NCI-H69 (cell line): ENCODE measurements at regions not wholly inside any gene's neighbourhood (a gene's known extent, or its start where the extent isn't known, plus 50 kb on each side); places are given as distances from the start of the nearest gene placed in this dataset.

ENCODE experiments used
- DNase-seq: peaks from one replicate; lab custom pipeline; 2025; lab: John Stamatoyannopoulos, UW

- no peak for DNase-seq
These were observed 67.8 kb downstream of the GP2 start for GRCh38 chr16:20259541-20259940.

DNA sequence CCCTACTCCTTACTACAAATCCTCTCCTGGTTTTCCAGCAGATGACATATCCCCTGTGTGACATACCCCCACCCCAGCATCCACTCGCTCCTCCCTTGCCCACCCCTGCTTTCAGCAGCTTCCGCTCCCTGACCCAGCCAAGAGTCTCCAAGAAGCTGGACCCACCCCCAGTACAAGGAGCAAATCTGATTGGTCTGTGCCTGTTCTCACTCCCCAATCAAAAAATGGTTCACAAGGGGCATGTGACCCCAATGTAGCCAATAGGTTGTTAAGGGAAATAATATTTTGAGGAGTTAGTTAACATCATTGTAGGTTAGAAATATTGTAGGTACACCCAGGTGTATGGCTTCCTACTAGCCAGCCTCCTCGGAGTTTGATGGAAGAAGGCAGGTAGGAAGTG is 70.1 kb downstream of the GP2 start:
- no peak for DNase-seq

DNA sequence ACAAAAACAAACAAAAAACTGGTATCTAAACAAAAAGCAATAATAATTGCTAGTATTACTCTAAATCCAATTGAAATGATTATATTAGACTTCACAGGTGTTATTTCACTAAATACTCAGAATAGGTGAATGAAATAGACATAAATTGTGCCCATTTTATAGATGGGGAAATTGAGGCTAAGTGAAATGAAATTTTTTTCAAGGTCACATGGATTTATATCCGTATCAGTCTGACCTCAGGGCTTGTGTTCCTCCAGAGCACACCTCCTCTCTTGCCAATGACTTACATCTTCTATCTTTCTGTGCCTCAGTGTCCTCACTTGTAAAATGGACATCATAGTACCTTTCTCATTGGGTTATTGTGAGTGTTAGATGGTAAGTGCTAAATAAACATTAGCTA is 72.3 kb downstream of the GP2 start:
- no peak for DNase-seq

DNA sequence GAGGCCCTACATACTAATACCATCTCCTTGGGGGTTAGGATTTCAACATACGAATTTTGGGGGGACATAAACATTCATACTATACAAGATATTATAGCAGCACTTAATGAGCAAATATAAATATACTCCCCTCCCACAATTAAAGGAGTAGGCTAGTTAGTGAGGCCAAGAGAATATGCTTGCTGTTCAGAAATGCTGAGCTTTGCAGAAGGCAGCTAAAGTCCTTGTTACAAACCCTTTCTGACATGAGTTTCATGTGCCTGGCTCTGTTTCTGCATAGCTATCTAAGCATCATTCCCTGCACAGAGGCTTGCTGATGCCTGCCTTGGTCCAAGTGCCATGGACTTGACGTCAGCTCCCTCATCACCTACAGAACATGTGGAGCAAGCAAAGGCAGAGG is 73.5 kb downstream of the GP2 start:
- DNase-seq: no peak

DNA sequence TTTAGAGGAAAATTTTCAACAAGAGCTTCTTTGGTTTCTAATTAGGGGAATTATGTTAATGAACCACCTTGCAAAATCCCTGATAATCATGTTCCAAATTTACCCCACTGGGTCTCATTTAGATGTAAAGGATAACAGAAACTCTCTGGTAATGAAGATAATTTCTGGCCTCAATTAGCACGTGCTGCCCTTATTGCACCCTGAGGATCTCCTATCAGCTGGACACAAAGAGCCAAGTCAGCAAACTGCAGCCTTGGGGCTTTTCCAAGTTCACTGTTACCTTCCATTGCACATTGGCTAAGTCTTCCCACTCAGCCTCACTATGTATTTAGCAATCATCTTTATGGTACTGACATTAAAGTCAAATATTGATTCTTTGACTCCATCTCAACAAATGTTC is 78.1 kb downstream of the GP2 start:
- DNase-seq: no peak

- no peak for DNase-seq
These were observed 80.2 kb downstream of the GP2 start for GRCh38 chr16:20247076-20247475.

DNA sequence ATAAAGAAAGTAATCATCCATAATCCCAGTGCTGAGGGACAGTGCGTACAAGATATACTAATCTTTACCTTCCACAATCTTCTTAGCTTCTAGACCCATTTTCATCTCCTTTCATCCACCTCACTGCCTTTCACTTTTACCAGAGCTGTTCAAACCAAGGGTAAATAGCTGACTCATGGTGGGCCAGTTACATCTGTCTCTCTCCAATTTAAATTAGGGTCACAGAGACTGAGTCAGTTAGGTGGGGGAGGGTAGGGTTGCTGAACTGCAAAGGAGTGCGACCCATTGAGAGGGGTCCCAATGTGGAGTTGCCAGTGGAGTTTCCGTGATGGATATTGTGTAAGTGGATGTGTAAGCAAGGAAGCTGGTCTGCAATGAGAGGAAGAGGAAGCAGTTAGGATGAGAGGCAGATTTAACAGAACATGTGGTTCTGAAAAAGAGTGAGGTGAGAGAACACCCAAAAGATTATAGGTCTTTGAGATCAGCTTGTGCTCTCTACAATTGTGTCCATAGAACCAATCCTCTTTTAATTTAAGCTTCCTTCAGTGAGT is 83.5 kb downstream of the GP2 start:
- no peak for DNase-seq

- DNase-seq: no peak
These were observed 84.6 kb downstream of the GP2 start for GRCh38 chr16:20242568-20243255.

- no peak for DNase-seq
These were observed 86.0 kb downstream of the GP2 start for GRCh38 chr16:20241321-20241720.

- no peak for DNase-seq
These were observed 90.6 kb downstream of the GP2 start for GRCh38 chr16:20236579-20237289.

DNA sequence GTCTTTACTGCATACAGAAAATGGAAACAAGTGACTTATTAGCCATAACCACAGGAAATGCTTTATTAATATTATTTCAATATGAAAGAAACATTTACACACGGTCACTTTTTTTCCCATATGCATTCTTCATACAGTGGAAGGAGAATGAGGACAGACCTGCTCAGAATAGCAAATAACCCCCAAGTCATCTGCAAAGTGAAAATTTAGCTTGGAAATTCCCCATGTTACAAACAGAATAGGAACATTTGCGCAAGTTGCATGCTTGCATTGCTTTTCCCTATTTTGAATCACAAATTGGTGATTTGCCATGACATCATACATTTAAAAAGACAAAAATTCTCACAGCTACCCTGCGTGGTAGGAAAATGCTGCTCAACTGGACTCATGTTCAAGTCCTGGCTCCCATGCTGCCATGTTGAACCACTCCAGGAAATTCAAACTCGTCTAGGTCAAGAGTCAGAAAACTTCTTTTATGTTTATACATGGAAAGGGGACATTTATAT is 102.0 kb downstream of the GP2 start:
- DNase-seq: no peak

DNA sequence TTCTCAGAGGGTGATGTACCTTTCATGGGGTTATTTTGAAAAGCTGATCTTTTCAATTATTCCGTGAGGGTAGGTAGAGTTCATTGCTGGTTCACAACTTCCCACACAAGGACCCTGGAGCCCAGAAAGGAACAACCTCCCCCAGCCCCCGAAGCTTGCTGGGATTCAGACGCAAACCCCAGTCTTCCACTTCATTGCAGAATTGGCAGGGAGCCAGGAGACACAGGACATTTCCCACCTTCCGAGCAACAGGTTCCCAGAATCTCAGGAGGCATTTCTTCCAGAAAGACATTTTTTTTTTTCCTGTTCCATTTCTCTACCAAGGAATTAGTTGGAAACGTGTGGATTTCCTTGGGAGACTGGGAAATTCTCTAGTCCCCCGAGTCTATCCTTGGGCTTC is 106.1 kb downstream of the GP2 start:
- DNase-seq: no peak

GRCh38 chr16:20218093-20218492 is 109.2 kb downstream of the GP2 start:
- no peak for DNase-seq

- DNase-seq: no peak
These were observed 110.6 kb downstream of the GP2 start for GRCh38 chr16:20216591-20217217.

GRCh38 chr16:20214401-20214800 is 112.9 kb downstream of the GP2 start:
- peak; percentile 21 for DNase-seq

- DNase-seq: no peak
These were observed 124.0 kb downstream of the GP2 start for GRCh38 chr16:20203272-20203671.

DNA sequence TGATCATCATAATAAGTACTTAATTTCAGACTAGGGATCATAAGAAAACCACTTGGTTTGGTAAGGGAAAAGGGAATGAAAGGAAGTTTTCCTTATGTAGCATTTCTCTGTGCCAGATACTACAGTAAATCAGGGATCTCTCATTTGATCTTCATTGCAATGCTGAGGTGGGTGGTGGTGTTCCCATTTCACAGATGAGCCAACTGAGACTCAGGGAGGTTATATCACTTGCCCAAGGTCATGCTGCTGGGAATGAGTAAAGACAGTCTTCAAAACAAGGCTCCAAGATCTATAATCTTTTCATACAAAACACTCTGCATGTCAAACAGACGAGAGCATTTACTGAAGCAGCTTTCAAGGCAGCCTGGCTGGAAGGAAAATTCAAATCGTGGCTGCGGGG is 124.6 kb downstream of the GP2 start:
- no peak for DNase-seq

- DNase-seq: no peak
These were observed 119.1 kb upstream of the GPR139 start for GRCh38 chr16:20192801-20193200.

- no peak for DNase-seq
These were observed 117.9 kb upstream of the GPR139 start for GRCh38 chr16:20191566-20191965.

DNA sequence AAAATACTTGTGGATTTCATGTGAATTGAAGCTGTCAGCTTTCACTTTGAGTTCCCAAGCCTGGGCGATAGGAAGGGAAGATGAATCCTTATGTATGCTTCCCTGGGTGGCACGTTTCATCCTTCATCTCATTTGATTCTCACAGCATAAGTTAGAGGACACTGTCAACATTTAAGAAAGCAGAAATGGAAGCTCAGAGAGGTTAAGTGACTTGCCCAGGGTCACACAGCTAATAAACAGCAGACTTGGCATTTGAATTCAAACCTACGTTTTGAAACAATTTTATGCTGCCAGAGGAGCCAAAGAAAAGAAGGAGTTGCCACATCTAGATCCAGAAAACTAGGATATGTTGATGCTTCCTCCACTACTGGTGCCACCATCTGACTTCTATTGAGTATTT is 108.3 kb upstream of the GPR139 start:
- DNase-seq: no peak

DNA sequence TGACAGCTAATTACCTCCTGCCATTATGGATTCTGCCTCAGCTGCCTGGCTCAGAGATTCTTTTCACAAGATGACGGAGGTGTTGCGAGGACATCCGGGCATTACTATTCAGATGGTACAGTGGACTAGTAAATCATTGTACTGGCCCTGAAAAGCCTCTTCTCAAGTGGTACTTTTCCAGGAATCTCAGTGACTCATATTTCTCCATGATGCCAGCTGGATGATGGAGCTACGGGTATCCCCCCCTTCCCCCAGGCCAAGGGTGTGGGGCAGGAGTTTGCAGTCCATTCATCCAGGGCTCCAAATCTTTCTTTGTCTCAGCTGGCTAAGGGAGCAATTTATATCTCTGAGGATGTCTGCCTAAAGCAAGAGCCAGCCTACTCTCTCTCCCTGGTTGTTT is 107.7 kb upstream of the GPR139 start:
- no peak for DNase-seq

- DNase-seq: no peak
These were observed 104.6 kb upstream of the GPR139 start for GRCh38 chr16:20178297-20178696.

DNA sequence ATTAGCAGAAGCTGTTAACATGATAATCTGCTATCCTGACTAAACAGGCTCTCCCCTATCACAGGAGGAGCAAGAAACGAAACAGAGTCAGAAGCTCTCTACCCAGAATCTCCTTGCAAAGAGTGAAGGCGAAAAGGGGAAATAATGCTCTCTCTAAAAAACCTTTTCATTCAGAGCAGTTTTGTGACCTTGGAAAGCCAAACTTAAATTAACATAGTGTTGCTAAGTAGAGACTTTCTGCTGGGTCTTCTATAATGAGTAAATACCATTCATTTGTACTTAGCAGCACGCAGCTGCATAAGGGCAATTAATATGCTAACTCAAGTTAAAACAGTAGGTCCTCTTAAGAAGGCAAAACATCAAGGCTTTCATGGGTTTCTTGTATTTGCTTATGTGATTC is 101.7 kb upstream of the GPR139 start:
- DNase-seq: no peak
